ENCODE measurements at regions not wholly inside any gene's neighbourhood (a gene's known extent, or its start where the extent isn't known, plus 50 kb on each side); places are given as distances from the start of the nearest gene placed in this dataset.

GRCh38 chr4:100117750-100118149 lies 72.5 kb downstream of the DDIT4L start:
- no peak for TF ChIP-seq CTCF (tag by site-specific recombination; IDR thresholded peaks at IDR 0.05)
- no peak for TF ChIP-seq ZNF692 (tag by site-specific recombination; IDR thresholded peaks at IDR 0.05)

All from HEK293 (cell line).